Esophagus muscularis mucosa (tissue), 4 donors: ENCODE measurements at regions not wholly inside any gene's neighbourhood (a gene's known extent, or its start where the extent isn't known, plus 50 kb on each side); places are given as distances from the start of the nearest gene placed in this dataset.

Source experiments
- DNase-seq: peaks from one replicate; pipeline ENCODE4 v3.0.0-alpha.2; 2017; ENCODE audit errors: extremely low spot score
- H3K27ac ChIP-seq, 4 donors: fragments of 200-600 bp; sonication (generic); replicated peaks in 1 of 4; 1 replicate in 3 of 4; 2 replicates in 1 of 4; pipeline ENCODE4 v1.5.1; 2016 to 2019; ENCODE audit warnings: mild to moderate bottlenecking in 1 of 4
- H3K27me3 ChIP-seq, 4 donors: fragments of 200-600 bp; sonication (generic); one replicate each; pipeline versions ENCODE4 v1.5.1 to v1.6.0; 2016 to 2019
- H3K36me3 ChIP-seq, 4 donors: fragments of 200-600 bp; sonication (generic); one replicate each; pipeline ENCODE4 v1.5.1; 2016 to 2019
- H3K4me1 ChIP-seq, 4 donors: fragments of 200-600 bp; sonication (generic); one replicate each; pipeline ENCODE4 v1.5.1; 2016 to 2019
- H3K4me3 ChIP-seq, 4 donors: fragments of 200-600 bp; sonication (generic); 1 replicate in 2 of 4; 2 replicates in 2 of 4; pipeline ENCODE4 v1.5.1; 2016 to 2019; ENCODE audit warnings: mild to moderate bottlenecking in 4 of 4, moderate library complexity in 1 of 4
- H3K9me3 ChIP-seq, 4 donors: fragments of 200-600 bp; sonication (generic); 1 replicate in 3 of 4; 2 replicates in 1 of 4; pipeline ENCODE4 v1.5.1; 2016 to 2019
- CTCF ChIP-seq, 3 experiments: fragments of 200-600 bp in 2 of 3; fragments of 450-650 bp in 1 of 3; sonication (generic) in 2 of 3; IDR thresholded peaks; one replicate each; pipeline ENCODE4 v1.5.1; 2017 to 2019; ENCODE audit warnings: antibody characterized with exemption in 3 of 3, mild to moderate bottlenecking in 2 of 3, moderate library complexity in 1 of 3
- EP300 ChIP-seq: sonication (generic); formaldehyde crosslinking; IDR thresholded peaks from one replicate; pipeline ENCODE4 v1.6.1; 2017; ENCODE audit warnings: antibody characterized with exemption
- POLR2A ChIP-seq: fragments of 450-650 bp; IDR thresholded peaks from one replicate; pipeline ENCODE4 v1.6.1; 2017; ENCODE audit warnings: antibody characterized with exemption, moderate library complexity, mild to moderate bottlenecking, low read depth
- POLR2AphosphoS5 ChIP-seq, 2 donors: sonication (generic); formaldehyde crosslinking; IDR thresholded peaks; one replicate each; pipeline ENCODE4 v1.6.1; 2017; ENCODE audit warnings: antibody characterized with exemption in 2 of 2
- WGBS: methylation state at CpG from one replicate; pipeline ENCODE4 v1.1.5; 2018; 5-methylcytosine and 5-hydroxymethylcytosine counted together
- intact Hi-C: fragments of 100-400 bp; cut with DNase I; formaldehyde crosslinking; loops from one replicate; pipeline ENCODE4 v1.15.1; 2023

- intact Hi-C loops = no loop called here
Measured at GRCh38 chr11:80211673-80212072, 770.8 kb upstream of the TENM4 start.

GRCh38 chr11:80204021-80204420 is 763.2 kb upstream of the TENM4 start:
- no peaks in the 10 kb centered on the region for H3K27me3 ChIP-seq
- TF ChIP-seq EP300 = no peak
- TF ChIP-seq POLR2AphosphoS5 (IDR thresholded peaks at IDR 0.05) = no peak
- no peak for TF ChIP-seq POLR2A
- TF ChIP-seq CTCF (IDR thresholded peaks at IDR 0.05) = no peak
- DNase-seq = no peak
- H3K27ac ChIP-seq = no peak overlapping the region
- H3K4me3 ChIP-seq = no peak overlapping the region
- intact Hi-C loops = no loop called here
- H3K4me1 ChIP-seq = no peaks in the 10 kb centered on the region
- no peaks in the 10 kb centered on the region for H3K36me3 ChIP-seq
- H3K9me3 ChIP-seq = no peaks in the 10 kb centered on the region

More at GRCh38 chr11:80211673-80212072, 770.8 kb upstream of the TENM4 start:
- Histone ChIP-seq H3K9me3 (peaks cover 0 to 4% (median 0%) of the 10 kb centered on the region in 4 donors), H3K36me3 (no peaks in the 10 kb centered on the region), H3K27ac (no peak overlapping the region), H3K4me3 (no peak overlapping the region), H3K4me1 (no peaks in the 10 kb centered on the region), H3K27me3 (no peaks in the 10 kb centered on the region)
- no peak for TF ChIP-seq EP300
- no peak for TF ChIP-seq POLR2AphosphoS5 (IDR thresholded peaks at IDR 0.05)
- no peak for TF ChIP-seq CTCF (IDR thresholded peaks at IDR 0.05)
- no peak for TF ChIP-seq POLR2A
- WGBS = 67% methylated on average over 3 of the region's 3 CpGs
- no peak for DNase-seq

DNA sequence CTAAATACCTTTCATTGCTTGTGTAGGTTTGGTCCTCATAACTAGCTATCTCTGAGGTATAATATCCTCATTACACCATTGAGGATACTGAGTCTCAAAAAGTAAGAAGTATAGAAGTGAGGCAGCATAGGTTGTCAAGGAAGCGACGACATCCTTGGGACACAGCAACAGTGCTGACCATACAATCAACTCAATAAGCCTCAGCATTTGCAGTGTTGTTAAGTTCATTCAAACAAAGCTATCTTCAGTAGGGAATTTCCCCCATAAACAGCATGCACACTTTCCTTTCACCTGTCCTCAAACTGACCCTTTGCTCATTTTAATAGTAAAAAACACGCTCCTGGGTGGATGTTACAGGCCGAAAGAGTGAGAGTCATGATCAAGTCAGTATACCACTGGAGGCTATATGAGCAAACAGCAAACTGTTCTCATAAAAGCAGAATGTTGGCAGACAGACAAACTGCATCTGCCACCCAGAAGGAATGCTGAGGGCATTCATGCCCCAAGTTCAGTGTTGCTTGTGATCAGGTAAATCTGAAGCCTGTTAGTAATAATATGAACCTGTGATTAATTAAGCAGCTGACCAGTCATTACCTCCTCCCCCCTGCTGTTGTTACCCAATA is 756.2 kb upstream of the TENM4 start:
- TF ChIP-seq CTCF (IDR thresholded peaks at IDR 0.05) = no peak
- no peak for TF ChIP-seq EP300
- no peak for TF ChIP-seq POLR2A
- no peak for TF ChIP-seq POLR2AphosphoS5 (IDR thresholded peaks at IDR 0.05)
- H3K36me3 ChIP-seq = no peaks in the 10 kb centered on the region
- 78% methylated on average over 4 of the region's 4 CpGs for WGBS

GRCh38 chr11:80196041-80196440 is 755.2 kb upstream of the TENM4 start:
- H3K36me3 ChIP-seq = no peaks in the 10 kb centered on the region
- no peak overlapping the region for H3K27ac ChIP-seq
- intact Hi-C loops = no loop called here
- H3K4me3 ChIP-seq = no peak overlapping the region
- no peak for DNase-seq
- no peaks in the 10 kb centered on the region for H3K9me3 ChIP-seq
- H3K4me1 ChIP-seq = no peaks in the 10 kb centered on the region
- no peaks in the 10 kb centered on the region for H3K27me3 ChIP-seq
- TF ChIP-seq POLR2AphosphoS5 (IDR thresholded peaks at IDR 0.05) = no peak
- TF ChIP-seq EP300 = no peak
- TF ChIP-seq POLR2A = no peak
- no peak for TF ChIP-seq CTCF (IDR thresholded peaks at IDR 0.05)

More for the DNA sequence above, 756.2 kb upstream of the TENM4 start:
- H3K9me3 ChIP-seq = no peaks in the 10 kb centered on the region
- no peak for DNase-seq
- no peaks in the 10 kb centered on the region for H3K4me1 ChIP-seq
- no peak overlapping the region for H3K4me3 ChIP-seq
- no peak overlapping the region for H3K27ac ChIP-seq
- intact Hi-C loops = no loop called here
- H3K27me3 ChIP-seq = no peaks in the 10 kb centered on the region

DNA sequence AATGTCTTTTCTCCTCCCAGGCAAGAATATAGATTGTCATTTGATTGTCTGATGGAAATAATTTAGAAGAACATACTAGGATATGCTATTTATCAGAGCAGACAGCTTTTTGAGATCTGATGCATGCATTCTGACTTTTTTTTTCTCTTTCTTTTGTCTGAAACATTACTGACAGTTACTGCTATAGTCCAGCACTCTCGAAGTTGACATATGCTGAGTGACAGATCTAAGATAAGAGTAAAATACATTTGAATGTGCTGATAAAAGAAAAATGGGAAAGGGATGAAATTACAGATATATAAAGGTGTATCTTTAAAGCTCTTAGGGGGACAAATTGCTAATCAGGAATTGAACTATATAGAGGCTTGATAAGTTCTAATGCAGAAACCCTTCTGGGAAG is 753.8 kb upstream of the TENM4 start:
- intact Hi-C loops = no loop called here
- no peaks in the 10 kb centered on the region for H3K4me1 ChIP-seq
- DNase-seq = no peak
- no peaks in the 10 kb centered on the region for H3K27me3 ChIP-seq
- no peaks in the 10 kb centered on the region for H3K36me3 ChIP-seq
- no peak for TF ChIP-seq POLR2A
- TF ChIP-seq EP300 = no peak
- no peak for TF ChIP-seq CTCF (IDR thresholded peaks at IDR 0.05)
- TF ChIP-seq POLR2AphosphoS5 (IDR thresholded peaks at IDR 0.05) = no peak
- no peaks in the 10 kb centered on the region for H3K9me3 ChIP-seq
- no peak overlapping the region for H3K27ac ChIP-seq
- WGBS = 51% methylated on average over 1 of the region's 1 CpG
- no peak overlapping the region for H3K4me3 ChIP-seq
